OCI-LY1 (cell line): ENCODE measurements at regions not wholly inside any gene's neighbourhood (a gene's known extent, or its start where the extent isn't known, plus 50 kb on each side); places are given as distances from the start of the nearest gene placed in this dataset.

Experiments used
- CTCF ChIP-seq: fragments of 200-600 bp; sonication (generic), shearing (Covaris generic); IDR thresholded peaks from 2 replicates; pipeline ENCODE4 v1.5.1; 2017; ENCODE audit warnings: mild to moderate bottlenecking, antibody characterized with exemption, low read length, moderate library complexity, mixed read lengths
- EZH2 ChIP-seq: fragments of 200-600 bp; sonication (generic), shearing (Covaris generic); IDR thresholded peaks from 2 replicates; pipeline ENCODE4 v1.8.0; 2017; ENCODE audit warnings: borderline replicate concordance, mixed run types, mild to moderate bottlenecking, antibody characterized with exemption, low read length, moderate library complexity, mixed read lengths

- TF ChIP-seq CTCF (no peak), EZH2 (no peak)
Measured at GRCh38 chr2:53253244-53253643, 514.4 kb upstream of the CHAC2 start.
